CD4-positive, alpha-beta T cell treated with Interleukin-17A for 4 hours (primary cell): ENCODE measurements at regions not wholly inside any gene's neighbourhood (a gene's known extent, or its start where the extent isn't known, plus 50 kb on each side); places are given as distances from the start of the nearest gene placed in this dataset.

Experiments used
- DNase-seq: peaks from one replicate; pipeline ENCODE4 v3.0.0-alpha.2; 2020; ENCODE audit warnings: mixed read lengths

- no peak for DNase-seq
These were observed 209.0 kb downstream of the THBS2 start for GRCh38 chr6:169044381-169045230.

DNA sequence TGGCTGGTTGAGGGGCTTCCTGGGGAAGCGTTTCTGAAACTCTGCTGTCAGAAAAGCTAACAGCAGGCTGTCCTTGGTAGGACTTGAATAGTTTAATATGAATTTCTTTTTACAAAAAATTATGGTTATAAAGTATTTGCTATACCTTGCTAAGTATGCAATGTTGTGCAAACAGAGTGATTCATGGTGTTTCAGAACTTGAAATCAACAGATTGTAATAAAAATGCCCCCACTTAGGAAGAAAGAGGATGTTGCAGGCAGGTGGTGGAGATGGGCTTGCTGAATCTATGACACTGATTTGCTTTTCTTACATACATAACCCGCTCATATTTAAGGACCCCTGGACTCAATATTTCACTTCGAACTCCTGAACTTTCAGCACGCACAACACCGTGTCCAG, 211.6 kb downstream of the THBS2 start:
- DNase-seq: no peak

GRCh38 chr6:169041078-169041477, 212.6 kb downstream of the THBS2 start:
- DNase-seq: no peak

DNA sequence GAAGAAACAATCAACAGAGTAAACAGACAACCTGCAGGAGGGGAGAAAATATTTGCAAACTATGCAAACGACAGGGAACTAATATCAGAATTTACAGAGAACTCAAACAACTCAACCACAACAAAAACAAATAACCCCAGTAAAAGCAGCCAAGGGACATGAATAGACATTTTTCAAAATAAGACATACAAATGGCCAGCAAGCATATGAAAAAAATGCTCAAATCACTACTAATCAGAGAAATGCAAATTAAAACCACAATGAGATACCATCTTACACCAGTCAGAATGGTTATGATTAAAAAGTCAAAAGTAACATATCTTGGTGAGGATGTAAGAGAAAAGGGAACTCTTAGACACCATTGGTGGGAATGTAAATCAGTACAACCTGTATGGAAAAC, 215.0 kb downstream of the THBS2 start:
- DNase-seq: no peak

DNA sequence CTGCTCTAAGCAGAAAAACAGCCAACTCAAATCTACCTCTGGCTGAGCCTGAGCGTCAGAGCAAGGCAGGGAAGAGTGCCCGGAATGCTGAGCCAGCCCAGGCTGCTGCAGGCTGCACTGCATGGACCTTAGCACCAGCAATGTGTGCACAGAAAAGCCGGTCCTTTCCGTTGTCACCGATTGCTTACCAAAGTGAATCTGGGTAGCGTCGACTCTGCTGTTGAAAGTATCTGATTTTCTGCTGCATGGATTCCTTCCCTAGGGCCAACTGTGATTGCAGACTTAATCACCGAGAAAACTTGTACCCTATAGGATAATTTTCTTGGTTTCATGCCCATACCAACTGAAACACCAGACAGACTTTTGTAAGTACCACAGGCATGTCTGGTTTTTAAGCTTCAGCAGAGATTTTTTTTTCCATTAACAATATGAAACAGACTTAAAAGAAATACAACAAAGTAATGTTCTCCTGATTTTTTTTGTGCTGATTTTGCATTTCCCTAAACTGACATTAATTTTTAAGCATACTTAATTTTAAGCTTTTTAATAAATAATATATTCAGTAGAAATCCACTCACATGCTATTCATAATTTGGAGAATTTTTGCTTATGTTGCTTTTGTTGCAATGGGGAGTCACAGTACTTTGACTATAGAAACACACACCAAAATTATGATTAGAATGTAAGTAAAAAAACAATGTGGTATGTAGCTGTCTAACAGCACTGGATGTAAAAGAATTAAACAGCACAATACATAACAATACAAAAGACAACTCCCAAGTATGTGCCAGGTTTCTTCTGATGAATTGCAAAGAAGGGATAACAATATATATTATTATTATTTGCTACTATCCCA, 218.0 kb downstream of the THBS2 start:
- DNase-seq: no peak

DNA sequence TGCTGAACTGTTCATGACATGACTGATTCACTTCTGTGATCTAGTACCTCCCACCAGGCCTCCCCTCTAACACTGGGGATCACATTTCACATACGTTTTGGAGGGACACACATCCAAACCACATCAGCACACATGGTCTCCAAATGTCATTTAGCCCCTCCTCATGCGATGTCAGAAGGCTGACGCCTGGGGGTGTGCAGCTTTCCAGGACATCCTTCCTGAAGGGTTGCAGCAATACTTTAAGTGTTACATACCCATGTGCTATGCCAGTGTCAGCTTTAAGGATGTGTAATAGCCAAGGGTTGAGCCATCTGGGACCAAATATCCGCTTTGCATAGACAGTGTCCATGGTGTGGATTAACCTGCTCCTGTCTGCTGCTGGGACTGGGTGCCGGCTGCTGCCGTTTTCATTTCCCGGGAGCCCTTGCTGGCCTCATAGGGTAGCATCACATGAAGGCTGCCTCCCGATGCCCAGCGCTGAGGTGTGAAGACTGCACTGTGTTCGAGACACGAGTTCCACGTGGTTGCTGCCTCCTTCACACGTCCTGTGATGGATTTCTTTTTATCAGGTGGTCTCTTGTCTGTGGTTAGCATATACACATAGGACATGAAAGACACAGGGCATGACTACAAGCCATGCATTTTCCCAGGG, 219.0 kb downstream of the THBS2 start:
- no peak for DNase-seq

DNA sequence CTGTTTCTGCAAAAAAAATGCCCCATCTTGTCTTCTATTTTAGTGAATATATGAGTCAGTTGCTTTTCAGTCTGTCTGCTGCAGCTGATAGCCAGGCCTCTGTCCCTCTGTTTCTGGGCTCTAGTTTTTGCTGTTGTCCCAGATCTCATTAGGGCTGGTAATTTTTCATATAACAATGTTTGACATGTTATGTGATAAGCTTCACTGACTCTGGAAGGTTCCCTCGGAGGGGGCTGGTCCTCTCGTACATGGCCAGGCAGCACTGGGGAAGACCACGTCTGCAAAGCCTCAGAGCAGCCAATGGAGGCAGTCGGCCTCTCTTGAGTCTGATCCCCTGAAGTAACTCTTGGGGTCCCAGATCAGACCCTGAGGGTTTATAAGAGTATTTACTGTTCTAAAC, 223.8 kb downstream of the THBS2 start:
- no peak for DNase-seq

GRCh38 chr6:169028343-169028742, 225.3 kb downstream of the THBS2 start:
- no peak for DNase-seq

DNA sequence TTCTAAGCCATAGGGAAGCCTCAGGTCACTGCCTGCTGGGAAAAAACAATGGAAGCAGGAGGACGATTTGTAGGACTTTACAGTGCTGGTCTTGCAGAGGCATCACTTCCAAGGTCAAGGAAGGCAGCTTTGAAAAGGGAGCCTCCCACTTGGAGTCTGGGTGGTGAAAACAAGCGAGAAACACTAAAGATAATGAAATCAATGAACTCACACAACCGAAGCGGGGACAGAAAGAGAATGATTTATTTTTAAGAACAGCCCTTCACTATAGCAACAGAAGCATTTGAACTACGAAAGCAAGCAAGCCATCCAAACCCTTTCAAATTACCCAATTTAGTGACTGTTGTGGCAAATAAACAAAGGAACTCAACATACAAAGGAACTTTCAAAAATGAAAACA, 227.5 kb downstream of the THBS2 start:
- DNase-seq: no peak

DNA sequence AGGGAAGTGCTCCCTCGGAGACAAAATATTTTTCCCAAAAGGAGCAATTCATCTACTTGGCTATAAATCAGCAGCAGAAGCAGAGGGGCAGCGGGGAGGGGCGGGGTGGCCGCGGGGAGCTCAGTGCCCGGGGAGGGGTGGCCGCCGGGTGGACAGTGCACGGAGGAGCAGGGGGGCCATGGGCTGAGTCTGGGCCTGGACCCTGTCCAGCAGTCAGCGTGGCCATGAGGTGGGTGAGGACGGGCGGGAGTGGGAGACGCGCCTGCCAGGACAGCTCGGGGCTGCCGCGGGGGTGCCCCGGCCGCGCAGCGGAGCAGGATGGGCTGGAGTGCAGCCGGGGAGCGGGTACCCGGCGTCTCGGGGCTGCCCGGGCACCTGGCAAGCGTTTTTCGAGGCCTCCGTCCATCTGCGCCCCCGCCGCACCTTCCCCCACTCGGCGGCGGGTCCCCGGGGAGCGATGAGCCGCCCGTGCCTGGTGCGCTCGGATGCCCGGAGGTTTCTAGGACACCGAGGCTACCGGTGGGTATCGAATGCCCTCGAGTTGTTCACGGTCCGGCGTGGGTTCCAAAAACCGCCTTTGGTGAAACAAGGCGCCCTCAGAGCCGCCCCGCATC, 229.5 kb downstream of the THBS2 start:
- no peak for DNase-seq

- DNase-seq: no peak
These were observed 230.3 kb downstream of the THBS2 start for GRCh38 chr6:169023161-169023874.

- no peak for DNase-seq
These were observed 231.6 kb downstream of the THBS2 start for GRCh38 chr6:169022079-169022478.

GRCh38 chr6:169020821-169021220, 232.8 kb downstream of the THBS2 start:
- DNase-seq: no peak

GRCh38 chr6:169019727-169020491, 233.7 kb downstream of the THBS2 start:
- DNase-seq: no peak

- no peak for DNase-seq
These were observed 234.5 kb downstream of the THBS2 start for GRCh38 chr6:169019111-169019510.

GRCh38 chr6:169016758-169017157, 236.9 kb downstream of the THBS2 start:
- no peak for DNase-seq

- DNase-seq: no peak
These were observed 239.1 kb downstream of the THBS2 start for GRCh38 chr6:169014211-169015197.

- DNase-seq: no peak
These were observed 244.0 kb downstream of the THBS2 start for GRCh38 chr6:169009628-169010027.

- DNase-seq: no peak
These were observed 244.9 kb downstream of the THBS2 start for GRCh38 chr6:169008641-169009257.

- no peak for DNase-seq
These were observed 248.5 kb downstream of the THBS2 start for GRCh38 chr6:169005166-169005565.
